GM12892 (cell line): ENCODE measurements at regions not wholly inside any gene's neighbourhood (a gene's known extent, or its start where the extent isn't known, plus 50 kb on each side); places are given as distances from the start of the nearest gene placed in this dataset.

Experiments used
- DNase-seq: peaks from one replicate; pipeline ENCODE4 v3.0.0; 2011; ENCODE audit not compliant: insufficient read length
- FAIRE-seq: peaks from 2 replicates; lab custom pipeline; 2011; peaks lifted over from hg19 to GRCh38; lab: Jason Lieb, UNC
- POLR2A ChIP-seq: IDR thresholded peaks from 2 replicates; pipeline ENCODE4 v1.6.1; 2011; ENCODE audit warnings: low read depth, low read length, control low read depth
- POLR2AphosphoS5 ChIP-seq: IDR thresholded peaks from 2 replicates; pipeline ENCODE4 v1.6.1; 2011; ENCODE audit warnings: low read depth, low read length, control low read depth
- TAF1 ChIP-seq: IDR thresholded peaks from 2 replicates; pipeline ENCODE4 v1.6.1; 2011; ENCODE audit warnings: low read depth, mild to moderate bottlenecking, control low read depth, low read length, borderline replicate concordance

DNA sequence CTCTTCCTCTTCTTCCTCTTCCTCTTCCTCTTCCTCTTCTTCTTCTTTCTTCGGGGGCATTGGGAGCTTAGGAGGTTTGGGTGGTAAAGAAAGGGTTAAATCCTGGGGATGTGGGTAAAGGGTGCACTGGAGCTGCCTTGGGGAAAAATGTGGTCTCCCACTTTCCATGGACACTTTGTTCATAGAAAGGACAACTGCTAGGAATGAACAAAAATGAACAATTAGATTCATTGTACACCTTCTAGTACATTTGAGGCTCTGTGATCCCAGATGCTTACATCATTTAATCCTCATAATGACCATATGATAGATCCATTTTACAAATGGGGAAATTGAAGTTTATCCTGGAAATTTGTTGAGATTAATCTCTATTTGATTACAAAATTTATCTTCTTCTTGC, 699.7 kb downstream of the TUSC7 start:
- no peak for DNase-seq
- no peak for TF ChIP-seq TAF1
- TF ChIP-seq POLR2A, result no peak
- no peak for TF ChIP-seq POLR2AphosphoS5
- FAIRE-seq, result no peak

DNA sequence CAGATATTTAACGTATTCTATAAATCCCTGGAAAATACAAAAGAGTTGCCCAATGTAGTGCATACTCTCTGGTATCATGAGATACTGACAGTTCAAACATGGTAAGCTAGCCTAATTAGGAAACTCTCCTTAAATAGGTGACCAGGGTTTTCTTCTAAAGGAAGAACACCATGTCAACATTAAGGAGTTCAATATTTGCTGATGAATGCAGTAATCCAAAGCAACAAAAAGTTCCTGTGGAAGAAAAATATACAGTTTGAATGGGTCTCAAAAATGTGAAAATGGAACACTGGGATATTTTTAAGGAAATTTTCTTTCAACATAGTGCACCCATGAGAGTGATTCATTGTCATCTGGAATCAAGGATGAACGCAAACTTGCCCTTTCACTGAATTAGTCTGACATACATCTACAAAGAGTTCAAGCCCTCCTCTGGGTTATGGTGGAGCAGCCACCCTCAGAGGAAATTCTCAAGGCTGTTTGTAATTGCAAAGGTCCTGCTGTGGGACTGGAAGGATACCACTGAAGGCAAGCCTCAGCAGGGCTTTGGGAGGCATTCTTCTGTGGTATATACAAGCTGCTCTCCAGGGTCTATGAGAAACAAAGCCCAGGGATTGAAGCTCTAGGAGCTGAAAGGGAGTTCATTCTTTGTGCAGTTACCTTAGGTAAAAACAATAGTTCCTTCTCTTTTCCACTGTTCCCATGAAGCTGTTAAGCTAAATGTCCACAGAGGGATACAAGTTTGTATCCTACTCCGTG, 700.3 kb downstream of the TUSC7 start:
- DNase-seq (no peak), FAIRE-seq (no peak)
- TF ChIP-seq POLR2A (no peak), POLR2AphosphoS5 (no peak), TAF1 (no peak)

- TF ChIP-seq POLR2A (no peak), TAF1 (no peak), POLR2AphosphoS5 (no peak)
- no peak for DNase-seq
- no peak for FAIRE-seq
Measured at GRCh38 chr3:117411971-117412370, 702.4 kb downstream of the TUSC7 start.

DNA sequence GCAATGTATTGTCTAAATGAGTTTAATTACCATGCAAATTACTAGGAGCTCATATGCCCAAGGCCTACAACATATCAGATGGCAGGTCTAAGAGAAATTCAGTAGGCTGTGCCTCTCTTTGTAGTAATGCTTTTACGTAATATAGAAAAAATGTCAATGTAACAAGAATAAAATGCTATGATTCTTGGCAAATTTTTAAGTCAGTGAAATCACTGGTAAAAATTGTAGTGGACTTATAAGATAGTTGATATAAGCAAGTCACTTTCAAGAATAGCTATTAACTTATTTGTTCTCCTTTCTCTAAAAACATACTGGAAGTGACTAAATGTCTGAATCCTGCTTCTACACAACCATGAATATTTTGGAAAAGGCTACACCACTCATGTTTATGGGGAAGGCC, 707.8 kb downstream of the TUSC7 start:
- no peak for FAIRE-seq
- TF ChIP-seq POLR2AphosphoS5 (no peak), TAF1 (no peak), POLR2A (no peak)
- no peak for DNase-seq

- FAIRE-seq (no peak), DNase-seq (no peak)
- TF ChIP-seq TAF1, result no peak
- TF ChIP-seq POLR2A, result no peak
- TF ChIP-seq POLR2AphosphoS5, result no peak
Measured at GRCh38 chr3:117427081-117427480, 717.5 kb downstream of the TUSC7 start.

DNA sequence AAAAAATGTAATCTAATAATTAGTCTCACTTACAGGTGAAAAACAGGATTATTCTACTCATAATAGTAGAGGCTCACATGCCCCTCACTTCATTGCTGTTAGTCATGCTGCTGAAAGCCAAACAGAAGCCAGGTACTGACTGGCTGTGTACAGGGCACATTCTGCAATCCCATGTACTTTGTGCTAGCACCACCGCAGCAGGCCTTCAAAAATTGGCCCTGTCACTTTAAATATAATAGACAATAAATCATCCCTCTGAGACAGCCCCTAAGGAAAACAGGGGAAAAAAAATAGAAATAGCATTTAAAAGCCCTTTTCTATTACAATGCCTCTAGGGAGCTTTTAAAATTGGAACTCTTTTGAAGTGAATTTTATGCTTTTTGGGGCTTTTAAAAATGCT, 723.8 kb downstream of the TUSC7 start:
- no peak for DNase-seq
- TF ChIP-seq POLR2AphosphoS5, result no peak
- TF ChIP-seq TAF1, result no peak
- TF ChIP-seq POLR2A, result no peak
- no peak for FAIRE-seq

- no peak for DNase-seq
- FAIRE-seq, result no peak
- TF ChIP-seq POLR2AphosphoS5, result no peak
- no peak for TF ChIP-seq POLR2A
- no peak for TF ChIP-seq TAF1
Measured at GRCh38 chr3:117434661-117435412, 725.3 kb downstream of the TUSC7 start.

- DNase-seq, result no peak
- no peak for TF ChIP-seq POLR2A
- TF ChIP-seq TAF1, result no peak
- no peak for TF ChIP-seq POLR2AphosphoS5
- FAIRE-seq, result no peak
Measured at GRCh38 chr3:117435506-117435905, 725.9 kb downstream of the TUSC7 start.

- DNase-seq, result no peak
- FAIRE-seq, result no peak
Measured at GRCh38 chr3:117439812-117440211, 730.2 kb downstream of the TUSC7 start.

GRCh38 chr3:117441851-117442250, 732.3 kb downstream of the TUSC7 start:
- FAIRE-seq (no peak), DNase-seq (no peak)
- TF ChIP-seq POLR2AphosphoS5 (no peak), TAF1 (no peak), POLR2A (no peak)

More at GRCh38 chr3:117439812-117440211, 730.2 kb downstream of the TUSC7 start:
- TF ChIP-seq POLR2AphosphoS5 (no peak), POLR2A (no peak), TAF1 (no peak)

GRCh38 chr3:117442566-117442965, 733.0 kb downstream of the TUSC7 start:
- TF ChIP-seq TAF1 (no peak), POLR2AphosphoS5 (no peak), POLR2A (no peak)
- FAIRE-seq (no peak), DNase-seq (no peak)

DNA sequence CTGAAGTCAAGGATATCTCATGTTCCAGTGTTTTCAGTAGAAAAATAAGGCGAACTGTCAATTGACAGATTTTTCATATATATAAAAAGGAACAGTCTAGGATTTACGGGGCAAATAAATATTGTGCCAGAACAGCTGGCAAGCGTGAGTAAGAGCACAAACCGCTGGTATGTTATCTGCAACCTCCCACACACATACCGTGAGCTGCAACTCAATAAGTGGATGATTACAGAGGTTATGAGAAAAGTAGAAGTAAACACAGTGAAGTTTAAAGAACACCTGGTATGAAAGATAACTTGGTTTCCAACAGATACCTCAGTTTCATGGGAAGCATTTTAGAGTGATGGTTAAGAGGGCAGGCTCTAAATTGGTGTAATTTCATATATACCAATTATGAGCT, 733.4 kb downstream of the TUSC7 start:
- DNase-seq (no peak), FAIRE-seq (no peak)
- TF ChIP-seq TAF1 (no peak), POLR2AphosphoS5 (no peak), POLR2A (no peak)
